B cell (primary cell): ENCODE measurements at regions not wholly inside any gene's neighbourhood (a gene's known extent, or its start where the extent isn't known, plus 50 kb on each side); places are given as distances from the start of the nearest gene placed in this dataset.

ENCODE experiments used
- ATAC-seq: fragments of 200-7000 bp; cut with Tn5 transposase; one replicate; pipeline ENCODE4 v1.10.0; 2021; ENCODE audit warnings: low read depth, mild to moderate bottlenecking, moderate number of reproducible peaks, moderate library complexity
- CTCF ChIA-PET: fragments of 350-600 bp; sonication (Branson Sonifier 250); formaldehyde crosslinking; loops from one replicate; lab custom pipeline; 2021; ENCODE audit warnings: antibody characterized with exemption, inconsistent platforms; lab: Charles Lee
- POLR2A ChIA-PET: fragments of 350-600 bp; sonication (Branson Sonifier 250); formaldehyde crosslinking; loops from one replicate; lab custom pipeline; 2021; ENCODE audit warnings: antibody characterized with exemption; lab: Charles Lee
- DNase-seq: peaks from one replicate; pipeline ENCODE4 v3.0.0; 2013
- H2AFZ ChIP-seq: 2 replicates; pipeline ENCODE4 v1.6.1; 2012; ENCODE audit warnings: mild to moderate bottlenecking, low read depth, low read length; ENCODE audit not compliant: insufficient read depth, poor library complexity, severe bottlenecking
- H3K27ac ChIP-seq, 2 donors: 1 replicate in 1 of 2; 2 replicates in 1 of 2; pipeline ENCODE4 v1.5.1; 2012 to 2013; ENCODE audit warnings: low read length in 2 of 2, mild to moderate bottlenecking in 2 of 2, moderate library complexity in 1 of 2
- H3K27me3 ChIP-seq, 4 experiments: fragments of 200-600 bp in 1 of 4; sonication (generic) in 1 of 4; replicated peaks in 1 of 4; 1 replicate in 2 of 4; 2 replicates in 2 of 4; pipeline versions ENCODE4 v1.6.1 to v1.7.0; 2013 to 2016; ENCODE audit warnings: low read length in 3 of 4, mild to moderate bottlenecking in 2 of 4, mixed read lengths in 1 of 4, moderate library complexity in 1 of 4; ENCODE audit not compliant: insufficient read depth in 4 of 4, control insufficient read depth in 3 of 4; ENCODE audit errors: control extremely low read depth in 1 of 4
- H3K36me3 ChIP-seq, 2 experiments: replicated peaks in 1 of 2; 1 replicate in 1 of 2; 2 replicates in 1 of 2; pipeline versions ENCODE4 v1.6.1 to v1.7.1; 2013; ENCODE audit warnings: low read length in 1 of 2; ENCODE audit not compliant: insufficient read depth in 2 of 2, control insufficient read depth in 1 of 2; ENCODE audit errors: control extremely low read depth in 1 of 2, extremely low read depth in 1 of 2
- H3K4me1 ChIP-seq, 2 donors: fragments of 200-600 bp in 1 of 2; sonication (generic) in 1 of 2; 1 replicate in 1 of 2; 2 replicates in 1 of 2; pipeline versions ENCODE4 v1.5.1 to v1.6.1; 2013 to 2017; ENCODE audit warnings: low read length in 2 of 2; ENCODE audit not compliant: control insufficient read depth in 2 of 2, insufficient read depth in 2 of 2
- H3K4me2 ChIP-seq: replicated peaks from 2 replicates; pipeline ENCODE3; 2012; ENCODE audit warnings: mild to moderate bottlenecking, low read depth, low read length; ENCODE audit not compliant: poor library complexity, severe bottlenecking
- H3K4me3 ChIP-seq, 5 experiments: fragments of 200-600 bp in 1 of 5; sonication (generic) in 1 of 5; 1 replicate in 3 of 5; 2 replicates in 2 of 5; pipeline versions ENCODE4 v1.5.1 to v1.7.0; 2011 to 2016; ENCODE audit warnings: low read length in 4 of 5, mild to moderate bottlenecking in 4 of 5, low read depth in 2 of 5, control low read depth in 1 of 5, moderate library complexity in 1 of 5; ENCODE audit not compliant: insufficient read depth in 1 of 5; ENCODE audit errors: control extremely low read depth in 1 of 5, extremely low read depth in 1 of 5
- H3K79me2 ChIP-seq: fragments of 200-600 bp; sonication (generic); one replicate; pipeline ENCODE4 v1.6.0; 2016; ENCODE audit warnings: low read length; ENCODE audit not compliant: control insufficient read depth, insufficient read depth
- H3K9ac ChIP-seq: fragments of 200-600 bp; sonication (generic); 2 replicates; pipeline ENCODE4 v1.6.1; 2017; ENCODE audit warnings: mild to moderate bottlenecking, low read length, moderate library complexity
- H3K9me3 ChIP-seq, 3 donors: one replicate each; pipeline versions ENCODE4 v1.6.1 to v1.7.1; 2013; ENCODE audit warnings: low read length in 2 of 3; ENCODE audit not compliant: control insufficient read depth in 2 of 3, insufficient read depth in 1 of 3; ENCODE audit errors: control extremely low read depth in 1 of 3
- H4K20me1 ChIP-seq: 2 replicates; pipeline ENCODE4 v1.6.0; 2012; ENCODE audit warnings: mild to moderate bottlenecking, low read length; ENCODE audit not compliant: insufficient read depth, control insufficient read depth, poor library complexity, severe bottlenecking
- H3K27ac Mint-ChIP-seq: one replicate; pipeline ENCODE4 v1.8.0; 2021; ENCODE audit warnings: mixed read lengths
- H3K27me3 Mint-ChIP-seq: one replicate; pipeline ENCODE4 v1.8.0; 2021; ENCODE audit warnings: mixed read lengths
- H3K4me1 Mint-ChIP-seq: one replicate; pipeline ENCODE4 v1.8.0; 2021; ENCODE audit warnings: mixed read lengths
- H3K4me3 Mint-ChIP-seq: one replicate; pipeline ENCODE4 v1.8.0; 2021; ENCODE audit warnings: mixed read lengths
- H3K9me3 Mint-ChIP-seq: one replicate; pipeline ENCODE4 v1.8.0; 2022; ENCODE audit warnings: mixed read lengths; ENCODE audit not compliant: insufficient read depth
- CTCF ChIP-seq: fragments of 200-600 bp; IDR thresholded peaks from one replicate; pipeline ENCODE4 v1.8.0; 2022; ENCODE audit warnings: antibody characterized with exemption, mild to moderate bottlenecking
- EZH2 ChIP-seq: IDR thresholded peaks from 2 replicates; pipeline ENCODE4 v1.6.1; 2012; ENCODE audit warnings: borderline replicate concordance, low read depth, mild to moderate bottlenecking, moderate library complexity, low read length; ENCODE audit not compliant: insufficient read depth, poor library complexity, severe bottlenecking
- WGBS: methylation state at CpG from one replicate; pipeline ENCODE4 v1.1.5; 2013; ENCODE audit warnings: missing lambda C conversion rate; ENCODE audit not compliant: insufficient coverage; 5-methylcytosine and 5-hydroxymethylcytosine counted together
- intact Hi-C: fragments of 100-400 bp; cut with micrococcal nuclease; formaldehyde crosslinking; loops from one replicate; pipeline ENCODE4 v1.10.0; 2022

GRCh38 chr17:69732272-69732918 is 317.9 kb downstream of the MAP2K6 start:
- no peak overlapping the region for H3K4me3 Mint-ChIP-seq
- no peak overlapping the region for H2AFZ ChIP-seq
- no peak overlapping the region for H3K27ac Mint-ChIP-seq
- no peaks in the 10 kb centered on the region for H3K27me3 Mint-ChIP-seq
- H3K9me3 ChIP-seq, result no peaks in the 10 kb centered on the region
- H3K4me1 Mint-ChIP-seq, result no peaks in the 10 kb centered on the region
- DNase-seq, result no peak
- no peaks in the 10 kb centered on the region for H3K4me1 ChIP-seq
- H3K4me2 ChIP-seq, result no peak overlapping the region
- H3K27me3 ChIP-seq, result no peaks in the 10 kb centered on the region
- H3K27ac ChIP-seq, result no peak overlapping the region
- no peaks in the 10 kb centered on the region for H4K20me1 ChIP-seq
- intact Hi-C loops, result no loop called here
- no peak overlapping the region for H3K4me3 ChIP-seq
- TF ChIP-seq CTCF (no peak), EZH2 (no peak)
- ChIA-PET CTCF (no interaction called here), POLR2A (no interaction called here)
- 81% methylated on average over 2 of the region's 3 CpGs for WGBS
- no peak for ATAC-seq
- no peak overlapping the region for H3K9ac ChIP-seq
- H3K79me2 ChIP-seq, result no peaks in the 10 kb centered on the region
- H3K9me3 Mint-ChIP-seq, result peaks cover 4% of the 10 kb centered on the region
- no peaks in the 10 kb centered on the region for H3K36me3 ChIP-seq

- Histone ChIP-seq H3K27me3 (no peaks in the 10 kb centered on the region), H3K9ac (no peak overlapping the region), H3K4me3 (no peak overlapping the region), H3K4me2 (no peak overlapping the region), H3K36me3 (no peaks in the 10 kb centered on the region), H3K79me2 (no peaks in the 10 kb centered on the region), H2AFZ (no peak overlapping the region), H4K20me1 (no peaks in the 10 kb centered on the region), H3K9me3 (no peaks in the 10 kb centered on the region), H3K27ac (no peak overlapping the region), H3K4me1 (no peaks in the 10 kb centered on the region)
- H3K4me1 Mint-ChIP-seq, result no peaks in the 10 kb centered on the region
- ATAC-seq, result no peak
- intact Hi-C loops, result no loop called here
- no peak overlapping the region for H3K4me3 Mint-ChIP-seq
- POLR2A ChIA-PET, result no interaction called here
- TF ChIP-seq EZH2 (no peak), CTCF (no peak)
- H3K27me3 Mint-ChIP-seq, result no peaks in the 10 kb centered on the region
- no peak for DNase-seq
- H3K9me3 Mint-ChIP-seq, result peaks cover 7% of the 10 kb centered on the region
- 100% methylated on average over 1 of the region's 3 CpGs for WGBS
- no peak overlapping the region for H3K27ac Mint-ChIP-seq
- CTCF ChIA-PET, result no interaction called here
Measured at GRCh38 chr17:69733171-69734012, 318.9 kb downstream of the MAP2K6 start.
